GM12875 (cell line): ENCODE measurements at regions not wholly inside any gene's neighbourhood (a gene's known extent, or its start where the extent isn't known, plus 50 kb on each side); places are given as distances from the start of the nearest gene placed in this dataset.

Source experiments
- H3K4me3 ChIP-seq: one replicate; pipeline ENCODE4 v1.5.1; 2011; ENCODE audit warnings: low read depth, low read length, control low read depth
- TF ChIP-seq, protein P1 (sequence below): IDR thresholded peaks from 2 replicates; pipeline ENCODE4 v1.5.1; 2011; ENCODE audit warnings: low read depth, mild to moderate bottlenecking, control low read depth, inconsistent platforms, low read length, moderate library complexity, borderline replicate concordance; ENCODE audit not compliant: insufficient read depth

DNA sequence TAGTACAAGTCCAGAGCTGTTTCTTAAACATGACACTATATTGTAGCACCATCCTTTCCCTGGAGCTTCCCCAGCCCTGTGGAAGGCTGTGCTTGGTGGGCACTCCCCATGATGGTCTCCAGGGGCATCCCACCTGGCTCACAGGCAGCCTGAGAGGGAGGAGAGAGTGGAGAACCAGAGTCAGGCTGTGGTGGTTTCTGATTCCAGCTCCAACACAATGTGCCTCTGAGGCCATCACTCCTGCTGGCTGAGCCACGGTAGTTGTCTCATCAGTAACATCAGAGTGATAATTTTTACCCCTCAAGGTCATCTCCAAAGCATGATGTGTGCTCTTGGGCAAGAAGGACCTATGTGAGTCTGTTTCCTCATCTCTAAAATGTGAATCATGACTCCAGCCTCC lies 398.0 kb downstream of the CDK5RAP2 start:
- H3K4me3 ChIP-seq = no peak overlapping the region
- TF ChIP-seq, protein P1, sequence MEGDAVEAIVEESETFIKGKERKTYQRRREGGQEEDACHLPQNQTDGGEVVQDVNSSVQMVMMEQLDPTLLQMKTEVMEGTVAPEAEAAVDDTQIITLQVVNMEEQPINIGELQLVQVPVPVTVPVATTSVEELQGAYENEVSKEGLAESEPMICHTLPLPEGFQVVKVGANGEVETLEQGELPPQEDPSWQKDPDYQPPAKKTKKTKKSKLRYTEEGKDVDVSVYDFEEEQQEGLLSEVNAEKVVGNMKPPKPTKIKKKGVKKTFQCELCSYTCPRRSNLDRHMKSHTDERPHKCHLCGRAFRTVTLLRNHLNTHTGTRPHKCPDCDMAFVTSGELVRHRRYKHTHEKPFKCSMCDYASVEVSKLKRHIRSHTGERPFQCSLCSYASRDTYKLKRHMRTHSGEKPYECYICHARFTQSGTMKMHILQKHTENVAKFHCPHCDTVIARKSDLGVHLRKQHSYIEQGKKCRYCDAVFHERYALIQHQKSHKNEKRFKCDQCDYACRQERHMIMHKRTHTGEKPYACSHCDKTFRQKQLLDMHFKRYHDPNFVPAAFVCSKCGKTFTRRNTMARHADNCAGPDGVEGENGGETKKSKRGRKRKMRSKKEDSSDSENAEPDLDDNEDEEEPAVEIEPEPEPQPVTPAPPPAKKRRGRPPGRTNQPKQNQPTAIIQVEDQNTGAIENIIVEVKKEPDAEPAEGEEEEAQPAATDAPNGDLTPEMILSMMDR = no peak

DNA sequence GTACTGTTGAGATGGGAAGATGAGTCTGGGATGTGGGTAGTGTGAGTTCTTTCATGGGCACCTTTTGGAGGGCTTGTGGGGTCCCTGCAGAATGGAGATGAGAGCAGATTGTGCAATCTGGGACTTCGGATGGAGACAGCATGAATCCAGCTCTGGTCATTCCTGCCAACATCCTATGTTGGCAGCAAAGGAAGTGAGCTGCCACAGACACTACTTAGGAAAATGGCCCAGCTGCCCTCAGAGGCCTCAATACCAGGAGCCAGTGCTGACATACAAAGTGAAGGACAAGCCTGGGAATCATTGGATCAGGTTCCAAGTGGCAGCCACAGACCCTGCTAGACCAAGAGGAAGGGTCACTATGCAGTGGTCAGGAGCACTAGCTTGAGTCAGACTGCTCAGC lies 402.8 kb downstream of the CDK5RAP2 start:
- no peak overlapping the region for H3K4me3 ChIP-seq
- TF ChIP-seq, protein P1 = no peak

DNA sequence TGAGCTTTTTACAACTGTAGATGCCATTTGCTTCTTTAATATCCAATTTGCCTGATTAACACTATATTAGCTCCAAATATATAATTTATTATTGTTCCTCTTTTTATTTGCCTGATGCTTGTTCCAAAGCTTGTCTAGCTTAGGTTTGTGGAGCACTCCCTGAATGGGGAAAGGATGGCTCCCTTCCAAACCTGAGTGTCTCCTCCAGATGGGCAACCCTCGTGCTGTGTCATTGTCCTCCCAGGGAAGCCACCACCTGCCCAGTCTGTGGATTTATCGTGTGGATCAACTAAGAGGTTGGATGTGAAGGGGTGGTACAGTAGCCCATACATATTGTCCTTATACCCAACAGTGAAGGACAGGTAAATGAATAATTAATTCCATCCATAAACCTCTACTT lies 404.9 kb downstream of the CDK5RAP2 start:
- H3K4me3 ChIP-seq = no peak overlapping the region
- TF ChIP-seq, protein P1 = no peak

DNA sequence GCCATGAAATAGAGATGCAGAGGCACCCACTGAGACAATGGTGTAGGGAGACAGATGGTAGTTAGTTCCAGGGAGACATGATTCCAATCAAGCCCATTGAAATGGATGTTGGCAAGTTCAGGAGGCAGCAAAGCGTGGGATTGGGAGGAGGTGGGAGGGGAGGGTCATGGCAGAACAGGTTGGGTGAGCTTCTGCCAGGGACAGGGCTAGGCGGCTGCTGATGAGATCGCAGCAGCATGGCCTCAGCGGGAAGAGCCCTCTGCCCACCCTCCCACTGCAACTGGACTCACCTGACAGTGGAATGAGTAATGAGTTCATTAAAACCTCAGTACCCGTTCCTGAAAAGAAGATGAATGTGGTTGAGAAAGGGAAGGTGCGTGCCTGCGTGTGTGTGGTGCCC lies 418.2 kb downstream of the CDK5RAP2 start:
- H3K4me3 ChIP-seq = no peak overlapping the region
- TF ChIP-seq, protein P1 = no peak

DNA sequence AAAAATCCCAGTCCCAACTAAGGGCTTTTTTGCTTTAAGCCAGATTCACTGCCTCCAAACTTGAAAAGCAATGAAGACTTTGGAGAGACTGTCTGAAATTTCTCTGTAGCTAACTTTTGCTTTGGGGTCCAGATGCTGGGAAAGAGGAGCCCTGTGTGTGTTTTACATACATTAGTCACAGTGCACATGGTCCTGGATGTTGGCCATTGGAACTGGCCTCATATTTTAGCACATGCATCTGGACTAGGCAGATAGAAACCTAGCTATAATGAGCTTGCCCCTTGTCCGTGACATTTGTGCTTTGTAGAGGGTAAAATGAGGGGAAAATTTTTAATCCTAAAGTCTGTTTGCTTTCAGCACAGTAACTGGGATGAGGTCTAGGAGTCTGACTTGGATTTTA lies 421.7 kb downstream of the CDK5RAP2 start:
- no peak overlapping the region for H3K4me3 ChIP-seq
- TF ChIP-seq, protein P1 = no peak

DNA sequence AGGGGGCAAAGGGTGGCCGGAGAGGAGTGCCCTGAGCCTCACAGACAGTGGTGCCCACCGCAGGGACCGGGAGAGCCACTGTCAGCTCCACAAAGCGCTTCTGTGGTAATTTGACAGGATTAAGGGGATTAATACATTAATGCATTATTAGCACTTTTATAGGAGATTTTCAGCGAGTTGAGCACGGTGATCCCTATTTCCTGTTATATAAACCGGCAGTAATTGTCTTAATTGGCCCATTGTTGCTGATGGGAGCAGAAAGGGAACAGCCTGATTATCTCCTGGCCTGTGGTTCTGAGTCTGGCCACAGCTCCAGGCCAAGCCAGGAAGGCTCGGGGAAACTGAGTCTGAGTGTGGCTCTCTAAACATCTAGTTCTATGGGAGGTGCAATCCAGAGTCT lies 423.6 kb downstream of the CDK5RAP2 start:
- H3K4me3 ChIP-seq = no peak overlapping the region
- TF ChIP-seq, protein P1 = no peak

DNA sequence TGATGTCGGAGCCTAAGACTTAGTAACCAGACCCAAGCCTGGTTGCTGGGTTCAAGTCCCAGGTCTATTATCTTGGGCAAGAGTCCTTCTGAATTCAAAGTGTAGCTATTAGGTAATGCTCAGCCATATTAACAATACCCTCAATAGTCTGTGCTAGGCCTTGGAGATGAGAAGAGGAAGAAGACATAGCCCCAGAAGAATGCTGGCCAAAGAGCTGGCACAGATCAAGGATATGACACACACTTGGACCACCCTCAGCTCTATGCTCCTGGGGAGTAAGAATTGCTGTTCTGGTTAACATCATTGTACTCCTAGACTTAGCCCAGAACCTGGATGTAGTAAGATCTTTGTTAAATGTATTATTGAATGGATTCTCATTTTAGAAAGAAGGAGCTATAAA lies 426.7 kb downstream of the CDK5RAP2 start:
- H3K4me3 ChIP-seq = no peak overlapping the region
- TF ChIP-seq, protein P1 = no peak
